Lower leg skin (tissue), 3 donors: ENCODE measurements at regions not wholly inside any gene's neighbourhood (a gene's known extent, or its start where the extent isn't known, plus 50 kb on each side); places are given as distances from the start of the nearest gene placed in this dataset.

Experiments used
- POLR2A ChIP-seq, 2 donors: fragments of 450-650 bp; IDR thresholded peaks; one replicate each; pipeline ENCODE4 v1.6.1; 2016 to 2017; ENCODE audit warnings: antibody characterized with exemption in 2 of 2, mild to moderate bottlenecking in 1 of 2, moderate library complexity in 1 of 2
- TF ChIP-seq, protein P1 (sequence below), 3 donors: fragments of 450-650 bp; IDR thresholded peaks; one replicate each; pipeline ENCODE4 v1.5.1; 2016; ENCODE audit warnings: antibody characterized with exemption in 3 of 3, mild to moderate bottlenecking in 3 of 3, moderate library complexity in 2 of 3

DNA sequence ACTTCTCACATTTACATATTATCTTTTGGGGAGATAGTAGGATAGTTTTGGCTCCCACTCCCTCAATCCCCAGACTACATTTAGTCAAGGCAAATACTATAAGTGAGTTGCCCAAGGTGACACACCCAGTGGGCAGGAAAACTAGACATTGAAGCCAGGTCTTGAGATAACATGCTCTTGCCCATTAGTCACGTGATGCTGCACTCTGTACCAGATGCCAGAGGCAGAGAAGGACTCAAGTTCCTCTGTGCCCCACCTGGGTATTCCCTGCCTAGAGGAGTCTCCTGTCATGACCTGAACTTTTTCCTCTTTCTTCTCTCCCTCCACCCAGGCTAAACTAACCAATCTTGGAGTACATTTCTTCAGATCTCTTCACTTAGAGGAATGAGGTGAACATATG, 484.9 kb downstream of the BUD13 start:
- TF ChIP-seq, protein P1, sequence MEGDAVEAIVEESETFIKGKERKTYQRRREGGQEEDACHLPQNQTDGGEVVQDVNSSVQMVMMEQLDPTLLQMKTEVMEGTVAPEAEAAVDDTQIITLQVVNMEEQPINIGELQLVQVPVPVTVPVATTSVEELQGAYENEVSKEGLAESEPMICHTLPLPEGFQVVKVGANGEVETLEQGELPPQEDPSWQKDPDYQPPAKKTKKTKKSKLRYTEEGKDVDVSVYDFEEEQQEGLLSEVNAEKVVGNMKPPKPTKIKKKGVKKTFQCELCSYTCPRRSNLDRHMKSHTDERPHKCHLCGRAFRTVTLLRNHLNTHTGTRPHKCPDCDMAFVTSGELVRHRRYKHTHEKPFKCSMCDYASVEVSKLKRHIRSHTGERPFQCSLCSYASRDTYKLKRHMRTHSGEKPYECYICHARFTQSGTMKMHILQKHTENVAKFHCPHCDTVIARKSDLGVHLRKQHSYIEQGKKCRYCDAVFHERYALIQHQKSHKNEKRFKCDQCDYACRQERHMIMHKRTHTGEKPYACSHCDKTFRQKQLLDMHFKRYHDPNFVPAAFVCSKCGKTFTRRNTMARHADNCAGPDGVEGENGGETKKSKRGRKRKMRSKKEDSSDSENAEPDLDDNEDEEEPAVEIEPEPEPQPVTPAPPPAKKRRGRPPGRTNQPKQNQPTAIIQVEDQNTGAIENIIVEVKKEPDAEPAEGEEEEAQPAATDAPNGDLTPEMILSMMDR (IDR thresholded peaks at IDR 0.05), result no peak
- TF ChIP-seq POLR2A (IDR thresholded peaks at IDR 0.05), result no peak
